Heart left ventricle (tissue), 13 donors: ENCODE measurements at regions not wholly inside any gene's neighbourhood (a gene's known extent, or its start where the extent isn't known, plus 50 kb on each side); places are given as distances from the start of the nearest gene placed in this dataset.

Experiments used
- CTCF ChIP-seq, 12 donors: fragments of 200-600 bp; sonication (generic) in 4 of 12; IDR thresholded peaks; one replicate each; pipeline versions ENCODE4 v1.5.0 to v1.8.0; 2018 to 2022; ENCODE audit warnings: antibody characterized with exemption in 12 of 12, mild to moderate bottlenecking in 5 of 12
- POLR2A ChIP-seq, 2 donors: fragments of 450-650 bp; IDR thresholded peaks; one replicate each; pipeline ENCODE4 v1.6.1; 2017; ENCODE audit warnings: antibody characterized with exemption in 2 of 2, mild to moderate bottlenecking in 2 of 2, moderate library complexity in 2 of 2
- donor health status: ischemic (EF 13 %, LVEDD 7.1; RV severe dilation, severe dysfunction).
- donor health status: DM: no; HTN: yes; CAD: no.
- donor health status: DM: no; HTN: no; CAD: no.
- donor health status: ischemic (EF 25% LVEDD 6.9; RV normal size, moderate dysfunction).
- donor health status: ischemic (EF 25% LVEDD 5.7; RV mildly dilated, moderate dysfunction).
- donor health status: ischemic (EF 35%, LVEDD 5.7; RV mildly dilated, moderate dysfunction).
- donor health status: nonischemic (EF 11% LVEDD 7.7; RV severe dilation, severe dysfunction).
- donor health status: DM: yes; HTN: yes; CAD: no.
- donor health status: PGD.
- donor health status: ischemic (EF 29% LVEDD 5.4; RV normal size, mild dysfunction).
- donor health status: nonischemic (EF 23%, LVEDD 6.1; RV moderate dilation, normal function).

- TF ChIP-seq POLR2A (IDR thresholded peaks at IDR 0.05) (no peak), CTCF (IDR thresholded peaks at IDR 0.05) (no peak)
These were observed 534.4 kb upstream of the SLC35B3 start for GRCh38 chr6:8969747-8970146.
